GM18498 (cell line): ENCODE measurements at regions not wholly inside any gene's neighbourhood (a gene's known extent, or its start where the extent isn't known, plus 50 kb on each side); places are given as distances from the start of the nearest gene placed in this dataset.

Source experiments
- ATAC-seq: cut with Tn5 transposase; IDR thresholded peaks from one replicate; pipeline ENCODE4 v1.9.1; 2021; ENCODE audit warnings: mild to moderate bottlenecking, moderate library complexity; ENCODE audit not compliant: unreplicated experiment

- no peak for ATAC-seq
Observed at GRCh38 chr6:98583506-98583905, 250.9 kb upstream of the POU3F2 start.

- ATAC-seq, result no peak
Observed at GRCh38 chr6:98586163-98586562, 248.2 kb upstream of the POU3F2 start.

- no peak for ATAC-seq
Observed at GRCh38 chr6:98587555-98587954, 246.8 kb upstream of the POU3F2 start.

- ATAC-seq, result no peak
Observed at GRCh38 chr6:98589536-98589935, 244.8 kb upstream of the POU3F2 start.

DNA sequence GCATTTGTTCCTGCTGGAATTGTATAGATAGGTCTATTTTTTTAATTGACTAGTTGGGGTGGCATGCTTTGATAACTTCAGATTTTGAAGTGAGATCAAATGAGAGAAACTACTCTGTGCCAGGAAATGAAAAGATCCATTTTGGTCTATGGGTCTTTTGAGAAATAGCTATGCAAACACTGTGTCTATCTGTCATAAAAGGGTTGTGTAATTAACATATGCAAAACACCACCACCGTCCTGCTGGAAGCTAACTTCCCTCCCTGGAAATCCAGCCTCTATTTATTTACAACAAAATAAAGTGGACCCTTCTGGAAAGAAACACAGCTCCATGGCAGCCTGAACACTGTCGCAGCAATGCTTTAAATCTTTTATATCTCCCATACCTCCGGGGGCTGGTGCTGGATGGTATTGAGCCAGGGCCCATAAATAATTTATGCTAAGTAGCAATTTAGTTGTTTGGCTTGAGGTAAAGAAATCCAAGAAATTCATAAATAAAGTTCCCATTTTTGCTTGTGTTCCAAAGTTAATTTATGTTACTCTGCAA is 244.2 kb upstream of the POU3F2 start:
- no peak for ATAC-seq

GRCh38 chr6:98590997-98591396 is 243.4 kb upstream of the POU3F2 start:
- no peak for ATAC-seq

GRCh38 chr6:98593676-98594075 is 240.7 kb upstream of the POU3F2 start:
- ATAC-seq, result no peak

- ATAC-seq, result no peak
Observed at GRCh38 chr6:98601716-98602115, 232.7 kb upstream of the POU3F2 start.

GRCh38 chr6:98605705-98606104 is 228.7 kb upstream of the POU3F2 start:
- ATAC-seq, result no peak

DNA sequence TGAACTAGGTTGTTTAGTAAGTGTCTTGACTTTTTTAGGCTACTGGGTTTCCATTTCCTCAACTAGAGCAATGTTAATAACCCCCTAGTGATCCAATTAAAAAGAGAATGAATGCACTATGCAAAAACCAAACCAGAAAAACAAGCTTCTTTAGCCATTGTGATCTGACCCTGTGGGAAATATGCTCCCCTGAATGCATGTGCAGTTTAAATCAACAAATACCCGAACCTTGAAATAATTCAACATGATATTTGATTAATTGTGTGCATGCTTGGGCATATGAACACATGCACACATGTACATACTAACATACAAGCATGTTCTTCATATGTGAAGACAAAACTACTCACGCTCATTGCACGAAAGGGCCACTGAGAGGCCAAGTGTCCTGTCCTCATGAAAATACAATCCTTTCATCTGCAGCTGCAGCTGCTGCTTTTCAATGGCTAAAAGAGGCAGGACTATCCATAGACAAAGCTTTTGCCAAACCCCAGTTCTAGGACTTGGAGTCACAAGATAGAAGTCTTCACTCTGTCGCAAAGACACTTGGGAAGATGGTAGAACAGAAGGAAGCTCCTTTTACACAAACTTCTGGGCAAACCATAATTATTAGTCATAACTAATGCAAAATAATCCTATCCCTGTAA is 207.1 kb upstream of the POU3F2 start:
- ATAC-seq, result no peak

GRCh38 chr6:98633886-98634285 is 200.5 kb upstream of the POU3F2 start:
- no peak for ATAC-seq

- ATAC-seq, result no peak
Observed at GRCh38 chr6:98634569-98634968, 199.8 kb upstream of the POU3F2 start.

GRCh38 chr6:98635191-98635590 is 199.2 kb upstream of the POU3F2 start:
- no peak for ATAC-seq

DNA sequence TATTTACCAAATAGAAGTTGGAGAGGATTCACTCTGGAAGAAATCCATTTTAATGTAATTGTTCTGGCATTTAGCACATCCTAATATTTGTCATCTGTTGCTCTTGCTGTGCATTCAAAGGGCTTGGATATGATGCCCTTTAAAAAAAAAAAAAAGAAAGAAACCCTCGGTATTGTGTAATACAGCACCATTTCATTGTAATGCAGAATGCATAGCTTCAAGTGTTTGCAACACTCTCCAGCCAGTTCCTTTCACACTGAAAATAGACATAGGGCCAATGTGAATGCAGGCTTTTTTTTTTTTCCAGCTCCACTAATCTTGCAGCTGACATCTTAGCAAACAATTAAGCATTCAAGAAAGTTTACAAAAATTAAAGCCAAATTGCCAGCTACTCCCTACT is 197.4 kb upstream of the POU3F2 start:
- no peak for ATAC-seq

DNA sequence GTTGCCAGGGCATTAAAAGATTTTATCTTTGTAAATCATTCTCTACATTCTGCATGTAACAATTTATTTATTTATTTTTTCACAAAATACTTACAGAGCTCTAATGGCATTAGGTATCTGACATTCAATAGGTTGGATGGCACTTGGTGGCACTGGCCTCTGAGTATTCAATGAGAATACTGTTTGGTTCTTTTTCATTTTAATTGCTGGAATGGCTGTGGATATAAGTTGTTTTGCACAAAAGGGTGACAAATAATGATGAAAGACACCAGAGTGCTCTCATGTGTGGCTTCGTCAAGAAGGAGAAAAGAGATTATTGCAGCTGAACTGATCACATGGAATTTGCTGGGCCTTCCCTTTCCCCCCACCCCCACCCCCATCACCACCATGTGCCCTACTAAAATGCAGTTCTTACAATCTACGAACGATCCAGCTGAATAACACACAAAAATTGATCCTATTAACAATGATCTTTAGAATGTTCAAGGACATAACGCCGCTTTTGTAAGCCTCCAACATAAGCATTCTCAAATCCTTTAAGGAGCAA is 195.2 kb upstream of the POU3F2 start:
- ATAC-seq, result no peak

GRCh38 chr6:98640366-98640765 is 194.0 kb upstream of the POU3F2 start:
- ATAC-seq, result no peak

DNA sequence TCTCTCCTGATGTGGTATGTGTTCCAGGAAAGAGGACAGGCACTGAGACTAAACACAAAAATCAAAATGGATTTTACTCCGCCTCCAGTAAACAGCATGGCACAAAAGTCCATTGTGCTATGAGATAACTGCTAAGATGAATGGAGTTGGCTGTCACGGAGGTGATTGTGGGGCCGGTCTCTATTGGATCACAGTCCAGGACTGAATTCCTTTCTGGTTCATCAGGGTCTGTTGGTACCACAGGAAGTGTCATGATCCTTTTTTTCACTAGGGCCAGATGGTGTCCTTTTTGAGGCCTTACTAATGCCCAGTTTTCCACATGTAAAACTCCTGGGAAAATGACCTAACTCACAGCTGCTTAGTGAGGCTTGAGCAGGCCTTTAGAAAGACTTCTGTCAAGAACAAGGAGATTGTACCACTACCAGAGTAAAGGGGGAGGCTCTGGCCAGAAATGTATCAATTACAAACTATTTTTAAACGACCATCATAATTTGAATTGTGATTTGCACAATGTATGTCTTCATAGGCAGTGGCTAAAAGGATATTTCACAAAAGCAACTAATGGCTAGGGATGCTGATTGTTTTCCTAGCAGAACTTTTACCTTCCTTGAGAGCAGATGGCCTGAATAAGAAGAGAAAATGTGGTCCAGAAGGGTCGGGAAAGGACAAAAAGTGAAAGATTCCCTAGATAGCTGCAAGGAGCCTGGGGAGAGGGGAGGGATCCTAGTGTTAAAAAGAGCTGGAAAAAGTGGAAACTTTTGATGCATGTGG is 192.2 kb upstream of the POU3F2 start:
- ATAC-seq, result no peak

DNA sequence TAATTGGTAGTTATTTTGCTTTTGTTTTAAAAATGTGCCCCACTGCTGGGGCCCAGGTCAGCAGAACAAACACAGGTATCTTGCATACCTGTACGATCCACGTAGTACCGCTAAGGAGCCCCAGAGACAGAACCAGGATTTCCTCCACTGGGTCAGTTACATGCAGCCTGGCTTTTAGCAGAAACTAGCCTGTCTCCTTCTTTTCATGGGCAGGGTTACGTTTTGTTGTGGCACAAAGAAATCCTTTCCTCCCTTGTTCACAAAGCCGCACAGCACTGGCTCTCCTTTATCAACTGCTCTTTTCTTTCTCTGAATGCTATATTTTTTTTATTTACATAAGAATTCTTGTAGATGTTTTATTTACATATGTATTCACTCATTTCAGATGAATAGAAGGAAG is 190.3 kb upstream of the POU3F2 start:
- ATAC-seq, result no peak

GRCh38 chr6:98648211-98648914 is 186.0 kb upstream of the POU3F2 start:
- no peak for ATAC-seq

DNA sequence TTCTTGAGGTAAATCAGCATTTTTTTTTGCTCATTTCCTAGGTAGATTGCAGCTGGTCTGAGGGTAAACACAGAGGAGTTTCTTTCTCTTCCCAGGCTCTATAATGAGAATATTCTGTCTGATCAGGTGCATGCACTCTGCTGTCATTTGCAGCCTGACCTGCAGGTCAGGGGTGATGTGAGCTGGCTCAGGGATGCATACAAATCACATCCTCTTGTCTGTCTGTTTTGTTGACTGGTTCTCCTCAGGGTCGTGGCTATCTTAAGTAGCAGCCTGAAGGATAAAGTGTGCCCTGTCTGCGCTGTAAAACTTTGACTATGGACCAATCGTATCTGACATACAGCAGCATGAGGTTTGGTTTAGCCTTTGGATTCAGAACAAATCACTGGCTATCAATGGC is 183.4 kb upstream of the POU3F2 start:
- no peak for ATAC-seq

DNA sequence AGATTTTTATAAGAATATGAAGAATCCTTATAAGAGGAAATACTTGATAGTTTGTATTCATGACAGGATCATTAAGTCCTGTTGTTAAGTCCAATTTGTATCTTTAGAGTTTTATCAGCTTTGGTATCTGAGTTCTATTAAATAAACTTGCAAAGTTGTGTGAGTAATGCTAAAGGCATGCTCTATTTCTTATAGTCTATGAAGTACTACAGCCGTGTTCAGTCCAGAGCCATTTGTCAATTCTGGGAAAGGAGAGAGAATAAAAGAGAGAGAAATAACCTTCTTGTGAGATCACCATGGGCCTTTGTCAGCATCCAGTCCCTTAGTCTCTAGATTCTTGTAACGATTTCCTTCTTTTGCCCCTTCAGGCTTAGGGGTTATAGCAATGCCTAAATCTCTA is 181.2 kb upstream of the POU3F2 start:
- no peak for ATAC-seq
